ENCODE measurements at regions not wholly inside any gene's neighbourhood (a gene's known extent, or its start where the extent isn't known, plus 50 kb on each side); places are given as distances from the start of the nearest gene placed in this dataset.

DNA sequence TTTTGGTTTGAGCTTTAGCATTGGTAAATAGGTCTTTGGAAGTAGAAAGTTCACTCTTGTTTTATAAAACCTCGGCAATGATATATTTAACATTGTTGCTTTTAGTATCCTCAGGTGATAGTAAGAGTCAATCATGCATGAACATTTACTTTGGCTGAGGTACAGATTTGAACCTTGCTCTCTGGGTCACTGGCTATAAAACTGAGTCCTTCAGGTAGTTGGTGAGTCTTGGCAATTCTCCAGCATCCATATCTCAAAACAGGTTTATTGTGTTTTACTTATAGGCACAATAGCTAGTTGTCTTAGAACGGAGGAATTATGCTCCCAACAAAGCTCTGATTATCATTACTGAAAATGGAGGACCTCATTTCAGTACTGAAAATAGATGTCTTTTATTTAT lies 75.1 kb downstream of the MAT2B start:
- TF ChIP-seq, protein P1, sequence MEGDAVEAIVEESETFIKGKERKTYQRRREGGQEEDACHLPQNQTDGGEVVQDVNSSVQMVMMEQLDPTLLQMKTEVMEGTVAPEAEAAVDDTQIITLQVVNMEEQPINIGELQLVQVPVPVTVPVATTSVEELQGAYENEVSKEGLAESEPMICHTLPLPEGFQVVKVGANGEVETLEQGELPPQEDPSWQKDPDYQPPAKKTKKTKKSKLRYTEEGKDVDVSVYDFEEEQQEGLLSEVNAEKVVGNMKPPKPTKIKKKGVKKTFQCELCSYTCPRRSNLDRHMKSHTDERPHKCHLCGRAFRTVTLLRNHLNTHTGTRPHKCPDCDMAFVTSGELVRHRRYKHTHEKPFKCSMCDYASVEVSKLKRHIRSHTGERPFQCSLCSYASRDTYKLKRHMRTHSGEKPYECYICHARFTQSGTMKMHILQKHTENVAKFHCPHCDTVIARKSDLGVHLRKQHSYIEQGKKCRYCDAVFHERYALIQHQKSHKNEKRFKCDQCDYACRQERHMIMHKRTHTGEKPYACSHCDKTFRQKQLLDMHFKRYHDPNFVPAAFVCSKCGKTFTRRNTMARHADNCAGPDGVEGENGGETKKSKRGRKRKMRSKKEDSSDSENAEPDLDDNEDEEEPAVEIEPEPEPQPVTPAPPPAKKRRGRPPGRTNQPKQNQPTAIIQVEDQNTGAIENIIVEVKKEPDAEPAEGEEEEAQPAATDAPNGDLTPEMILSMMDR (IDR thresholded peaks at IDR 0.05; ENCODE audit: poor library complexity), result no peak
- TF ChIP-seq EZH2 (IDR thresholded peaks at IDR 0.05; ENCODE audit: borderline replicate concordance) (no peak), EZH2phosphoT487 (IDR thresholded peaks at IDR 0.05; ENCODE audit: low read depth, severe bottlenecking, unreplicated experiment) (no peak)

Measured in hepatocyte (in vitro differentiated cells).